Astrocyte of the cerebellum (primary cell): ENCODE measurements at regions not wholly inside any gene's neighbourhood (a gene's known extent, or its start where the extent isn't known, plus 50 kb on each side); places are given as distances from the start of the nearest gene placed in this dataset.
A peak's percentile ranks its signal among the peaks of the same experiment; 100 is the strongest.

Source experiments
- DNase-seq: peaks from one replicate; pipeline ENCODE4 v3.0.0-alpha.2; 2011; ENCODE audit warnings: low read depth
- H3K4me3 ChIP-seq: 2 replicates; pipeline ENCODE4 v1.5.1; 2011; ENCODE audit warnings: mild to moderate bottlenecking, low read depth, low read length, moderate library complexity
- in situ Hi-C: cut with HindIII; loops from 2 replicates; pipeline ENCODE4 v1.10.0; 2017; ENCODE audit warnings: low sequenced_read_pairs
- TF ChIP-seq, protein P1 (sequence below): IDR thresholded peaks from 2 replicates; pipeline ENCODE4 v1.5.1; 2012; ENCODE audit warnings: low read length, low read depth, moderate library complexity, mild to moderate bottlenecking; ENCODE audit errors: missing control alignments

DNA sequence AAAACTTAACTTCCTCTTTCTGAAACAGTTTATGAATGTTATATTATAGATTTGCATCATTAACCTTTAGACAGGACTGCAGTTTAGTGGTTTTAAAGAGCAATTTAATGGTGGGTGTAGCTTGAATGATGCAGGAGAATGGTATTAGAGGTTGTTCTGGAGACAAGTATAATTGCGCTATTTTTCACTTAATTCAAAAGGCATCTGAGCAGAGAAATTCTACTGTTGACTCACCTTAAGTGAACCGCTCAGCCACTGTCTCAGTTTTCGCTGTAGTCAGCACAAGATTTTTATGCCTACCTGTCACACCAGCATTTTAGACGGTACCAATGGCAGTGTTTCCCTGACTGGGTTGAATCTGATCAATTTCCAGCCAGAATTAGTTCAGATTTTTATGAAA, 348.8 kb upstream of the DCBLD2 start:
- TF ChIP-seq, protein P1, sequence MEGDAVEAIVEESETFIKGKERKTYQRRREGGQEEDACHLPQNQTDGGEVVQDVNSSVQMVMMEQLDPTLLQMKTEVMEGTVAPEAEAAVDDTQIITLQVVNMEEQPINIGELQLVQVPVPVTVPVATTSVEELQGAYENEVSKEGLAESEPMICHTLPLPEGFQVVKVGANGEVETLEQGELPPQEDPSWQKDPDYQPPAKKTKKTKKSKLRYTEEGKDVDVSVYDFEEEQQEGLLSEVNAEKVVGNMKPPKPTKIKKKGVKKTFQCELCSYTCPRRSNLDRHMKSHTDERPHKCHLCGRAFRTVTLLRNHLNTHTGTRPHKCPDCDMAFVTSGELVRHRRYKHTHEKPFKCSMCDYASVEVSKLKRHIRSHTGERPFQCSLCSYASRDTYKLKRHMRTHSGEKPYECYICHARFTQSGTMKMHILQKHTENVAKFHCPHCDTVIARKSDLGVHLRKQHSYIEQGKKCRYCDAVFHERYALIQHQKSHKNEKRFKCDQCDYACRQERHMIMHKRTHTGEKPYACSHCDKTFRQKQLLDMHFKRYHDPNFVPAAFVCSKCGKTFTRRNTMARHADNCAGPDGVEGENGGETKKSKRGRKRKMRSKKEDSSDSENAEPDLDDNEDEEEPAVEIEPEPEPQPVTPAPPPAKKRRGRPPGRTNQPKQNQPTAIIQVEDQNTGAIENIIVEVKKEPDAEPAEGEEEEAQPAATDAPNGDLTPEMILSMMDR: no peak
- peak; percentile 32 for DNase-seq
- no peak overlapping the region for H3K4me3 ChIP-seq
- in situ Hi-C loops: no loop called here

DNA sequence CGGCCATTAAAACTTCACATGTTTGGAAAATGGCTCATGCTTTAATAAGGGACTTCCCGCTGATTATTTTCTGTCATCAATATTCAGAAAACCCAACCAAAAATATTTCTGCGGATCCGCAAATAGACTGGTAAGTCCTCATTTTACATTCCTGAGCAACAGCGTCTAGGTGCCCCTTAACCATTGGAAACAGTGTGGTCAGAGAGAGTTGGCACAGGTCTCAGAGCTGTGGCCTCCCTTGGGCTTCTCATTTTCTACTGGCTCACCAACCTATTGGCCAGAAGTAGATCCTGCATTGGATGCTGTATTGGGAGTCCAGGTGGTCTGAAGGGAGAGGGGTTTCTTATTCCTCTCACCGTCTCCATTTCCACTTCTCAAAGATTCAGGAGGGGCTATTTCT, 348.1 kb upstream of the DCBLD2 start:
- in situ Hi-C loops: no loop called here
- no peak overlapping the region for H3K4me3 ChIP-seq
- no peak for DNase-seq
- TF ChIP-seq, protein P1: no peak

DNA sequence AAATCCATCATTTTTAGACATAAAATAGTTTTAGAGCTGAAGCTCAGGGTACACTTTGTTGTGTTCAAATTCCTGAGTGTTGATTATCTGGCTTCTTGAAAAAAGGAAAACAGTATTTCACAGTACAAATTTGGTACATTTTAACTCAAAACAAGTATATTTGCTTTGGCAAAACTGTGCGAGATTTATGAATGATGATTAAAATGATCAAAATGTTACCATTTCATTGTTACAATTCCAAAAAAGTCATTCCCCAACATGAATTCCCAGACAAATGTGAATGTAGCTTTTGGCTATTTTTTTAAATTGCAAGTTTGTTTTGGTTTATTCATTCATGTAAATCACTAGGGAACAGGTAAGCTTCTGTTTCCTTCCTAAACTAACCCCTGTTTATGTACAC, 347.4 kb upstream of the DCBLD2 start:
- no peak for DNase-seq
- in situ Hi-C loops: no loop called here
- TF ChIP-seq, protein P1: no peak
- no peak overlapping the region for H3K4me3 ChIP-seq

DNA sequence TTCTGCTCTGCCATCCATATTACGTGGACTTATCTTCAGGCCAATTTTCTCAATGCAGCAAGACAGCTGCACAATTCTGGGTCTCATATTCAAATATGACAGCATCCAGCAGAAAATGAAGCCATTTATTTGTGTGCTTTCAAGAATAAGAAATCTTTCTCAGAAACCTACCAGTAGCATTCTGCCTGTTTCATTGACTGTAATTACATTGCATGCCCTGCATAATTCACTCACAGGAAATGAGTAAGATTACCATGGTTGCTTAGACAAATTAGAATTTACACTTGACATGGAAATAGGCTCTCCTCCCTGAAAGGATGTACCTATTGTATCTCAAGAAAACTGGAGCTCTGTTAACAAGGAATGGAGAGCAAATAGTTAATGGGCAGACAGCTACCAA, 346.6 kb upstream of the DCBLD2 start:
- TF ChIP-seq, protein P1: no peak
- in situ Hi-C loops: no loop called here
- no peak for DNase-seq
- H3K4me3 ChIP-seq: no peak overlapping the region

DNA sequence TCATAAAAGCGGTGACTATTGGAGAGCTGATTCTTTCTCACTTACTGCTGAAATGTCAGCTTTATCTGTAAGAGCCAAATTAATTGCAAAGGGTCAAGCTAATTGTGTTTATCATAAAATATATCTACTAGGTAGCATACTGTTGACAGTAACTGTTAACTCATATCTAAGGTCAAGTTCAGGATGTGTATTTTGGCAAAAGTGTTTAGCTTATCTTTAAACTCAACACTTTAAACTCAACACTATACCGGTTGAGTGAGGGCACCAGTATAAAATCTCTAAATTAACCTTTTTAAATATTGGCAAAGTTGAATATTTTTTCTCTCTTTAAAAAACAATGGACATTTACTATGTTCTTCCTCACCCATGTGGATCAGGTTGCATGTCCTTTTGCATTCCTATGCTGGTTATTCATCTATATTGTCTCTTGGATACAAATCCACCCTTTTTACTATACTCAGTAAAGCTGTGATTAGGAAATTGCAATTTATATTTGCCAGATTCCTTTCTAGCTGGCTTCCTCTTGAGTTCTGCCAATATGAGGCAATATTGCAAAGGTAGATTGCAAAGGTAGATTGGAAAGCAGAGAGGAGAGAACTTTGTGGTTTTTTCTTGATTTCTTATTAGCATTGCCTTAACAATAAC, 344.6 kb upstream of the DCBLD2 start:
- no peak for DNase-seq
- in situ Hi-C loops: no loop called here
- no peak overlapping the region for H3K4me3 ChIP-seq
- TF ChIP-seq, protein P1: no peak

DNA sequence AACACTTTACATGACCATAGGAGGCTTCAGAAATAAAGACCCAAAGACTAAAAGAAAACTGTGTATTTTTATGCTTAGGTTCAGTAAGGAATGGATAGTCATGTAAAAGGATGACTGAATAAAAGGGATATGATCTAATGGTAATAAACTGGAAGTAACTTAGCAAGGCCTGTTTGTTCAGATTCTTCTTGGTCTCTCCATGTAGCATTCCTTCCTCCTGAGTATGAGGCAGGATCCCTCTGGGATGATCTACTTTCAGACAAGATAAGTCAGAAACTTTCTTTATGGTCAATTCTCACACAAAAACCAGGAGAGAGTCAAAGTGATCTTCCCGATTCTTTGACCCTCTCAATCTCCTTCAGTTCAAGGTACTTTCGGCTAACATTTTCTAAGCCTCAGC, 340.8 kb upstream of the DCBLD2 start:
- no peak overlapping the region for H3K4me3 ChIP-seq
- in situ Hi-C loops: no loop called here
- DNase-seq: no peak
- TF ChIP-seq, protein P1: no peak
